GM12878 (cell line): ENCODE measurements at regions not wholly inside any gene's neighbourhood (a gene's known extent, or its start where the extent isn't known, plus 50 kb on each side); places are given as distances from the start of the nearest gene placed in this dataset.

ENCODE experiments used
- ATAC-seq: fragments of 200-7000 bp; cut with Tn5 transposase; 3 replicates; pipeline ENCODE4 v1.9.1; 2020; ENCODE audit warnings: mild to moderate bottlenecking, moderate library complexity
- BruUV-seq: library from RNA; stranded (reverse); fragments of 400-500 nt; replicated peaks from 2 replicates; lab custom pipeline; 2021; lab: Mats Ljungman, UMichigan
- CTCF ChIA-PET: fragments of 300-600 bp; sonication (Branson Sonifier 250); formaldehyde crosslinking; extraction: SDS; loops from one replicate; lab custom pipeline; 2021; ENCODE audit warnings: inconsistent platforms; lab: Yijun Ruan, JAX
- POLR2A ChIA-PET: fragments of 350-600 bp; formaldehyde crosslinking; extraction: SDS; loops from one replicate; lab custom pipeline; 2021; ENCODE audit warnings: inconsistent platforms; lab: Charles Lee
- RAD21 ChIA-PET: fragments of 300-600 bp; sonication (Branson Sonifier 250); formaldehyde crosslinking; loops from one replicate; lab custom pipeline; 2023; ENCODE audit warnings: antibody characterized with exemption; ENCODE audit not compliant: unreplicated experiment; lab: Charles Lee
- SMC1A ChIA-PET: fragments of 300-600 bp; sonication (Branson Sonifier 250); formaldehyde crosslinking; loops from one replicate; lab custom pipeline; 2023; ENCODE audit not compliant: unreplicated experiment, uncharacterized antibody; lab: Charles Lee
- DNase-seq: peaks from one replicate; pipeline ENCODE4 v3.0.0-alpha.2; 2011; ENCODE audit warnings: low read depth, low spot score
- FAIRE-seq: peaks from 3 replicates; lab custom pipeline; 2011; peaks lifted over from hg19 to GRCh38; lab: Jason Lieb, UNC
- H2AFZ ChIP-seq: 2 replicates; pipeline ENCODE4 v1.6.0; 2011; ENCODE audit warnings: low read depth, low read length, control low read depth; ENCODE audit not compliant: control insufficient read depth
- H3K27ac ChIP-seq: 2 replicates; pipeline ENCODE4 v1.5.1; 2011; ENCODE audit warnings: control low read depth; ENCODE audit not compliant: control insufficient read depth, insufficient read depth
- H3K27me3 ChIP-seq, 2 experiments: replicated peaks in 1 of 2; 2 replicates each; pipeline versions ENCODE4 v1.6.0 to v1.6.1; 2011; ENCODE audit warnings: low read length in 1 of 2; ENCODE audit not compliant: control insufficient read depth in 2 of 2, insufficient read depth in 2 of 2
- H3K36me3 ChIP-seq, 2 experiments: 2 replicates each; pipeline ENCODE4 v1.5.1; 2011; ENCODE audit warnings: low read length in 1 of 2; ENCODE audit not compliant: control insufficient read depth in 2 of 2, insufficient read depth in 2 of 2
- H3K4me1 ChIP-seq: 2 replicates; pipeline ENCODE4 v1.6.1; 2011; ENCODE audit warnings: mild to moderate bottlenecking, low read length, moderate library complexity, mixed read lengths; ENCODE audit not compliant: control insufficient read depth, insufficient read depth
- H3K4me2 ChIP-seq: 2 replicates; pipeline ENCODE4 v1.6.0; 2011; ENCODE audit warnings: control low read depth; ENCODE audit not compliant: control insufficient read depth, insufficient read depth
- H3K4me3 ChIP-seq: fragments of 200-600 bp; sonication (generic); 2 replicates; pipeline ENCODE4 v1.5.1; 2016
- H3K79me2 ChIP-seq: 2 replicates; pipeline ENCODE4 v1.6.0; 2011; ENCODE audit warnings: low read length; ENCODE audit not compliant: control insufficient read depth, insufficient read depth
- H3K9ac ChIP-seq: 2 replicates; pipeline ENCODE4 v1.8.0; 2011; ENCODE audit warnings: low read length, control low read depth, mixed read lengths; ENCODE audit not compliant: control insufficient read depth, insufficient read depth
- H3K9me3 ChIP-seq: replicated peaks from 3 replicates; pipeline ENCODE4 v1.5.1; 2011; ENCODE audit warnings: mild to moderate bottlenecking, low read length; ENCODE audit not compliant: control insufficient read depth, insufficient read depth
- H4K20me1 ChIP-seq: 2 replicates; pipeline ENCODE4 v1.6.0; 2011; ENCODE audit not compliant: control insufficient read depth, insufficient read depth
- CTCF ChIP-seq, 3 experiments: IDR thresholded peaks in 2 of 3; conservative IDR thresholded peaks in 1 of 3; 2 replicates each; pipeline ENCODE4 v1.5.1; 2011; ENCODE audit warnings: low read depth in 3 of 3, low read length in 3 of 3, mild to moderate bottlenecking in 3 of 3, control low read depth in 2 of 3, moderate library complexity in 2 of 3, inconsistent platforms in 1 of 3, mixed read lengths in 1 of 3; ENCODE audit not compliant: control insufficient read depth in 2 of 3, insufficient read depth in 1 of 3; ENCODE audit errors: extremely low read depth in 1 of 3
- ELK1 ChIP-seq: IDR thresholded peaks from 2 replicates; pipeline ENCODE4 v1.6.1; 2012; ENCODE audit warnings: low read depth, low read length, improper control_type of control experiment
- IKZF1 ChIP-seq: fragments of 450-650 bp; conservative IDR thresholded peaks from 2 replicates; pipeline ENCODE4 v1.6.1; 2017; ENCODE audit warnings: antibody characterized with exemption, mild to moderate bottlenecking
- SRF ChIP-seq, 2 experiments: IDR thresholded peaks; 2 replicates each; pipeline ENCODE4 v1.6.1; 2011; ENCODE audit warnings: low read depth in 2 of 2, low read length in 2 of 2, mild to moderate bottlenecking in 1 of 2, moderate library complexity in 1 of 2
- STAT1 ChIP-seq: fragments of 450-650 bp; conservative IDR thresholded peaks from 2 replicates; pipeline ENCODE4 v1.6.1; 2014; ENCODE audit warnings: antibody characterized with exemption, mild to moderate bottlenecking
- TAF1 ChIP-seq: IDR thresholded peaks from 2 replicates; pipeline ENCODE4 v1.6.1; 2011; ENCODE audit warnings: mild to moderate bottlenecking, low read depth, low read length, borderline replicate concordance
- TARDBP ChIP-seq: IDR thresholded peaks from 2 replicates; pipeline ENCODE4 v1.6.1; 2016; ENCODE audit warnings: borderline replicate concordance
- ZNF217 ChIP-seq: fragments of 450-650 bp; IDR thresholded peaks from 2 replicates; pipeline ENCODE4 v1.6.1; 2017; ENCODE audit warnings: antibody characterized with exemption, mild to moderate bottlenecking
- ZNF687 ChIP-seq: fragments of 450-650 bp; IDR thresholded peaks from 2 replicates; pipeline ENCODE4 v1.6.1; 2017; ENCODE audit warnings: mild to moderate bottlenecking, moderate library complexity
- WGBS: methylation state at CpG from one replicate; pipeline ENCODE4 v1.1.6; 2016; ENCODE audit warnings: low lambda C conversion rate; ENCODE audit not compliant: insufficient replicate concordance, insufficient coverage; ENCODE audit errors: missing lambda C conversion rate; 5-methylcytosine and 5-hydroxymethylcytosine counted together
- in situ Hi-C: fragments of 300-500 bp; cut with MboI; formaldehyde crosslinking; loops from 9 replicates; pipeline ENCODE4 v1.14.3; 2018; ENCODE audit warnings: mixed read lengths
- intact Hi-C: fragments of 100-400 bp; cut with micrococcal nuclease; formaldehyde crosslinking; loops from one replicate; pipeline ENCODE4 v1.14.2; 2022; ENCODE audit not compliant: unreplicated experiment

GRCh38 chr2:236936446-236936940 lies 149.2 kb upstream of the COPS8 start (continued):
- no peak for TF ChIP-seq IKZF1
- no peak for TF ChIP-seq TARDBP
- TF ChIP-seq ELK1, result no peak

GRCh38 chr2:236938126-236938525 lies 147.6 kb upstream of the COPS8 start:
- Histone ChIP-seq H3K27ac (no peak overlapping the region), H2AFZ (no peak overlapping the region), H3K36me3 (no peaks in the 10 kb centered on the region), H4K20me1 (no peaks in the 10 kb centered on the region), H3K4me1 (no peaks in the 10 kb centered on the region), H3K4me2 (no peak overlapping the region), H3K79me2 (no peaks in the 10 kb centered on the region), H3K9ac (no peak overlapping the region), H3K27me3 (peaks cover 0 to 4% of the 10 kb centered on the region in 2 experiments; a peak in 2 of 4 replicates), H3K4me3 (no peak overlapping the region), H3K9me3 (no peaks in the 10 kb centered on the region)
- no TSS peak for BruUV-seq
- no peak for DNase-seq
- in situ Hi-C loops (no loop called here), intact Hi-C loops (no loop called here)
- TF ChIP-seq TAF1, result no peak
- no peak for FAIRE-seq
- ATAC-seq, result no peak
- ChIA-PET RAD21 (no interaction called here), POLR2A (no interaction called here), SMC1A (no interaction called here), CTCF (no interaction called here)
- WGBS, result 16% methylated on average over 3 of the region's 3 CpGs

GRCh38 chr2:236939271-236939670 lies 146.4 kb upstream of the COPS8 start:
- no peak overlapping the region for H3K4me3 ChIP-seq
- no peak for FAIRE-seq
- ChIA-PET SMC1A (interaction anchor here (1.0 kb wide), 1 partner anchor 18 kb away, joined by 3 read pairs; no protein-coding TSS in a partner anchor), POLR2A (no interaction called here), RAD21 (no interaction called here), CTCF (no interaction called here)
- H3K79me2 ChIP-seq, result no peaks in the 10 kb centered on the region
- H3K27ac ChIP-seq, result no peak overlapping the region
- peaks cover 0 to 4% of the 10 kb centered on the region in 2 experiments; a peak in 2 of 4 replicates for H3K27me3 ChIP-seq
- no TSS peak for BruUV-seq
- intact Hi-C loops, result no loop called here
- ATAC-seq, result no peak
- H3K9ac ChIP-seq, result no peak overlapping the region
- no peaks in the 10 kb centered on the region for H4K20me1 ChIP-seq
- H2AFZ ChIP-seq, result no peak overlapping the region
- no peaks in the 10 kb centered on the region for H3K4me1 ChIP-seq
- H3K9me3 ChIP-seq, result no peaks in the 10 kb centered on the region
- H3K36me3 ChIP-seq, result no peaks in the 10 kb centered on the region
- WGBS, result 3% methylated on average over 2 of the region's 2 CpGs
- H3K4me2 ChIP-seq, result no peak overlapping the region
- in situ Hi-C loops, result no loop called here
- no peak for DNase-seq
- TF ChIP-seq ZNF217 (no peak), ZNF687 (no peak), SRF (IDR thresholded peaks at IDR 0.05; ENCODE audit: low read depth in 2 of 2, low read length in 2 of 2) (no peak), STAT1 (no peak), CTCF (IDR thresholded peaks at IDR 0.05 in 2 of 3, conservative IDR thresholded peaks at IDR 0.05 in 1 of 3; ENCODE audit: control insufficient read depth in 2 of 3, extremely low read depth in 1 of 3, insufficient read depth in 1 of 3, low read depth in 3 of 3, low read length in 3 of 3) (no peak)
